HG02981 (cell line): ENCODE measurements at regions not wholly inside any gene's neighbourhood (a gene's known extent, or its start where the extent isn't known, plus 50 kb on each side); places are given as distances from the start of the nearest gene placed in this dataset.

Experiments
- ATAC-seq: cut with Tn5 transposase; IDR thresholded peaks from one replicate; pipeline ENCODE4 v1.9.1; 2021; ENCODE audit warnings: mild to moderate bottlenecking, moderate library complexity; ENCODE audit not compliant: unreplicated experiment

DNA sequence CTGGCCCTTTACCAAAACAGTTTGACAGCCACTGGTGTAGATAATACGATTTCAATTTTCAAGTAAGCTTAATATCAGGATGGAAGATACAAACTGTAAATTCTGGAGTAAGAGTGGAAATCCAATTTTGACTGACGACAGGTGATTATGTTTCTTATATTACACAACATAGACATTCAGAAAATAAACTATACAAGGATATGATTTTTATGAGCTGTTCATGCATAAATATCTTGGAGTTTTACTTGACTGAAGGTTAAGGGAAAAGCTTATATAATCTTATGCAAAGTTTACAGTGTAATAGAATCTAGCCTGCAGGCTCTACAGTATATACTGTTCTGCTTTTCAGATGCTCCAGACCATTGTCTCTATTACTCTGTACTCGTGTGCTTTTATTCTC, 1672.3 kb downstream of the ARAP2 start:
- no peak for ATAC-seq

DNA sequence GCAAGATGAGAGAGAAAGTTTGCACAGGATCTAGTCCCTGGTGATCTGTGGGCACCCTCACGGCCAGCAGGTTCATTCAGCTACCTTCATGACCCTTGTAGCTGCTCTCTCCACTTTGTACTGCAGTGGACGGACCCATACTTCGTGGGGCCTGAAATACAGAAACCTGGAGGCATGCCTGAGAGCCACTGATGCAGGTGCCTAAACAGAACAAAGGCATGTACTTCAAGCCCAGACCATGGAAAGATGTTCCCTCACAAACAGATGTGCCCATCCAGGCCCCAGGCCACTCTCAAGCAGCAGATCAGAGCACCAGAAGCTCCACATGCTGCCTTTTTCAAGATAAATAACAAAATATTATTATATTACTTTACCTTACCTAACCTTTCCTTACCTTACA, 1629.0 kb downstream of the ARAP2 start:
- no peak for ATAC-seq

DNA sequence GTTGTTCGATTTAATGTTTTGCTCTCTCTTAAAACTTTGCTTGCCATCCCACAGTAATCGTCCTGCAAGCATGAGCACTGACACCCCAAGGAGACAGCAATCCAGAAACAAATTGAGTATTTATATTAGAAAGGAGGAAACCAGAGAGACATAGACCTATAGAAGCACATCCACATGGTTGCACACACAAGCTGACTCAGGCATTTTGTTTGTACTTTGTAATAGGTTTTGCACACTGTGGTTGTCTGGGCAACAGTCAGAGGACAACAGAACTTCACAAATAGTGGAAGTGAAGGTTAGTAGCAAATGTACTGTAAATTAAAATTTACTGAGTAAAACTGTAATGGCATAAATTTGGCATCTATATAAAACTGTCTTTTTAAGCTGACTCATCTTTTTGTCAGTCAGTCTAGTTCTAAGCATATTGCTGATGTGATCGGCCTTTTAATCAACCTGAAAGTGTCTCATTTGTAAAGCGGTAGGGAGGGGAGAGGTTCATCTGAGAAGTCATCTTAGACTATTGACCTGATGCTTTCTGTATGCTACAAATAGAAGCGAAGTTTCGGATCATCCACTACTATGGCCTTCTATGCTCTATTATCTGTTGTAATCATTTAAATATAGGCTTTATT, 1624.7 kb downstream of the ARAP2 start:
- no peak for ATAC-seq

DNA sequence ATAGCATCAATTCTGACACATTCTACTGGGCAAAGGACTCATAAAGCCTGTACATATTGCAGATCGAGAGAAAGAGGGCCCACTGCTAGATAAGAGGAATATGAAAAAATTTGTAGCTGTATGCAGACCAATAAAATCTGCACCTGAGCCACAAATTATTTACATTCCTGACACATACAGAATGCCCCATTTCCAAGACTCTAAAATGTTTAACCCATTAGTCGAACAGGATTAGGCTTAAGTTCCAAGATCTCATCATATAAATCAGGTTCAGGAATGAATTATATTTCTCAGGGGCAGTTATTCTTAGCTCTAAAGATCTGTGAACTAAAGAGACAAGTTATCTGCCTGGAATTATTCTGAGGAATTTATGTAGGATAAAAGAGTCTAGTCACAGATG, 1615.8 kb downstream of the ARAP2 start:
- no peak for ATAC-seq

DNA sequence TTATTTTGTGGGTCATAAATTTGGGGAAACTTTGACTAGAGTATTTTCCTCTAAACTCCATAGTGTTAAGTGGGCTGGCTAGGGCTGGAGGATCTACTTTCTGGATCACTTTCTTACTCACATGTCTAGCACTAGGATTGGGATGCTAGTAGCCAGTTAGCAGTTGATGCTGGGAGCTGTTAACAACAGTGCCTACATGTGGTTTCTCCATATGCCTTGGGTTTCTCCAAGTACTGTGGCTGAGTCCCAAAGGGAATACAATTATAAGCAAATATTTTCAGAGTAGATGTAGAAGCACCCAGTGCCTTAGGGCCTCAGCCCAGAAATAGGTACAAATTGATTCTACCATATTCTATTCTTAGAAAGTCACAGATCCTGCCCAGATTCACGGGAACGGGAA, 1614.9 kb downstream of the ARAP2 start:
- ATAC-seq, result no peak

DNA sequence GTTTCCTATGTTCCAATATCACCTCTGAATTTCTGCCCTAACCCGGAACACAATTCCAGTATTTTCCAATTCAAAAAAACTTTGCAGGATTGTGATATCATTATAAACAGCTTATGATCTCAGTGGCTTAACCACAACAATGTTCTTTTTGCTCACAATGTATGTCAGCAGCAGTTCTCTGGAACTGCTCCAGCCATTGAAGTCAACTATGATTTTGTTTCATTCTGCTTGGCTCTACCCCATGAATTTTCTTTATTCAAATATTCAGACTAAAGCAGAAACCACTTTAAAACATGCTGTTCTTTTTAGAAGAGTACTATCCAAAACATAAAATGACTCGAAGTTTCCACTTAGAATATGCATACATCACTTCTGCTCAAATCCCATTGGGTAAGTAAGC, 1611.1 kb downstream of the ARAP2 start:
- ATAC-seq, result no peak

DNA sequence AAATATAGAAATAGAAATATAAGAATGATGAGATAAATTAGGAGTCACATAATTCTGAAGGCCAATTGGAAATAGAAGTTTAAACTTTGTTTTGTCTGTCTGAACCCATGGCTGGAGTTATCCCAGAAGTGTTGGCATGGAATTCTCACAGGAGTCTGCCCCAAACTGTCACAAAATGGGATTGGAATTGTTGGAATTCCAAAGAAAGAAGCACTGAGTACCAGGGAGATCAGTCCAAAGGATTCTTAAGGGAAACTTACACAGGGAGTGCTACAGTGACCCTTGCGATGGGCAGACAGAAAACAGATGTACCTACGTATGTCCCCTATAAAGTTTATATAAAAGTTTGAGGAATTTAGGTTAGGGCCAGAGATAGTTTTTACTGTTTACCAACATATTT, 1607.7 kb downstream of the ARAP2 start:
- no peak for ATAC-seq

DNA sequence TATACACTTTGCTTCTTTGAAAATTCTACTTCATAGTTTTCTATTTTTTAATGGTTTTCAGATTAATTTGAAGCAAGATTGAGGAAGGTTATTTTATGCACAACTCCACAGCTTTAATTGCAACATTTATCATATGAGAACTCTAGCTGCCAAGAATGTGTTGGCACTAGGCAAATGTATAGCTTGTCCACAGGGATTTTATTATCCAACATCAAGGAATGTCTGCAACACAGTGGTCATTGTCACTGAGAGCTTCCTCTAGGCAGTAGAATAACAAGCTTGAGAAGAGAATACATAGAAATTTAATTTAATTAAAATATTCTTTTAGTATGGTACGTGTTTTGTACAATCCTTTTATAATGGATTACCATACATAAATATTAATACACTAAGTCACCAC, 1600.8 kb downstream of the ARAP2 start:
- ATAC-seq, result no peak

DNA sequence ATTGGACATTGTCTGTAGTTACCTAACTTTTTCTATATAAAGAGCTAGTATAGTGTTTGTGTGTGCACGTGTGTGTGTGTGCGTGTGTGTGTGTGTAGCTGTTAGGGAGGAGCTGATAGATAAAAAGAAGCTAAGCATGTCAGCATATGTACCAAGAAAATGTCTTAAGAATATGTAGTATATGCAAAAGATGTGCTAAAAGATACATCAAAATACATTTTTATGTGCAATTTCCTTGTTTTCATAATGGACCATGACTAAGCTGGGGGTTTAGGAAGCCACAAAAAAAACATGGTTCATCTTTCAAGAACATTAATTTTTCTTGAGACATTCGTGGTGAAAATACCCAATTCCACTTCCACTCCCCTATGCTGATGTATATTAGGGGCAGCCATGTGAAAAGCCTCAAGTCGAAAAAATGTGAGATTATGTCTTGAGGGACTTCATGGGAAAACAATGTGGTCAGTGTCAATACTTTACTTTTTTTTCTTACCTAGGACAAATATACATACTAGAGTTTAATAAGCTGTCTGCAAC, 1599.7 kb downstream of the ARAP2 start:
- no peak for ATAC-seq

DNA sequence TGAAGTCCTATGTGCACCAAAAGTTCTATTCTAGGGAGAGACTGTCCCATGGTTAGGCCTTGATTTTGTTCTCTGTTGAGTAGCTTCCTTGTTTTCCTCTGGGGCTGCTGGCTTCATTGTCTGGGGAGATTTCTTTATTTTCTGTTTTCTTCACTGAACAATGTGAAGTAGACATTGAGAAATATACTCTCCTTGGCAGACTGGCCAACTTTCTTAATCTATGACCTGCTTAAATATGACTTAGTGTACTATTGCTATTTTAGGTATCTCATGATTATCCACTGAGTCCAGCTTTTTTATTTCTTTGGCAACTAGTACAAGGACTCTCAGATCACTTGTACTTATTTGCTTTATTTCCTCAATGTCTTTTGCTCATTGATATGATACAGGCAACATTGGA, 1594.6 kb downstream of the ARAP2 start:
- no peak for ATAC-seq

DNA sequence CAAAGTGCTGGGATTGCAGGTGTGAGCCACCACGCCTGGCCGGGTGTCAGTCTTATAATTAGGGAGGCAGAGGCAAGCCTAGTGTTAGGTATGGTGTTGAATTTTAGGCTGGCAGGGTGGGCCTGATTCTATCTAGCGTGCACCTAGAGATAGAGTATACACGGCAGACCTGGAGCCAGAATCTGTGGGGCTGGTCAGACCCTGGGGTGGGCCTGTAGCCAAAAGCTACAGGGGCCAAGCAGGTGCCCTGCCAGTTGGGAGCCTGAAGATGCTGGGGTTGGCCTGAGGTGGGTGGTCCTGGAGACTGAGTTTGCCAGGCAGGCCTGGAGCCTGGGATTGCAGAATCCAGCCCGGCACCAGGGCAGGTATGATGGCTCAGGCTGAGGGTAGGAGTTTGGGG, 1580.3 kb downstream of the ARAP2 start:
- no peak for ATAC-seq

DNA sequence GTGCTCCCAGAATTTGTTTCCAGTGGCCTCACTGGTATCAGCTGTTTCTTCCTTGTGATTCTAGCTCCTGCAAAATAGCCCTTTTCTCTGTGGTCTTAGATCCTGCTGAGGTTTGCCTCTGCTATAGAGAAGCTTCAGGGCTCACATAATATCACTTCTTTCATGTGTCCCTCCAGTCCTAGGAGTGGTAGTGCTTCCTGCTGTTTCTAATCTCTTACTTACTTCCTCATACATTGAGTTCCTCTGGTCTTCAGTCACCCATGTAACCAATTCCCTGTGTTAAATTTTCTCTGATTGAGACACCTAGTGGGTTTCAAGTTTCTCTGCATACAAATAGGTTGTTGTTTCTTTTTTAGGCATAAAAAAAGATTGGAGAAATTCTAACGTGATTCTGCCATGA, 1567.9 kb downstream of the ARAP2 start:
- ATAC-seq, result no peak

DNA sequence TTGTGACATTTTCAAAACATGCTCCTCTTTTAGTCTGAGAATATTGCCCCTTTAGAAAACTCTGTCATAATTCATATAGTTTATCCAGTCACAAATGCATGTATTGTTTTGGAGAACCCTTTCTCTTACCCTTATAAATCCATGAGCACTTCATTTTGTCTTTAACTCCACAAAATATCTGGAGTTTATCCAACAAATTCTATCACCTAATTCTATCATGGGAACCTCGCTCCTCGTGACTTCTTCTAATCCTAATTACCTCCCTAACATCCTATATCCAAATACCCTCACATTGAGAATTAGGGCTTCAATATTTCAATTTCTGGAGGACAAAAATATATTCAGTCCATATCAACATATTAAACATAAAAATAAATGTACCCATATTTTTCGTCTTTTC, 1565.9 kb downstream of the ARAP2 start:
- no peak for ATAC-seq

DNA sequence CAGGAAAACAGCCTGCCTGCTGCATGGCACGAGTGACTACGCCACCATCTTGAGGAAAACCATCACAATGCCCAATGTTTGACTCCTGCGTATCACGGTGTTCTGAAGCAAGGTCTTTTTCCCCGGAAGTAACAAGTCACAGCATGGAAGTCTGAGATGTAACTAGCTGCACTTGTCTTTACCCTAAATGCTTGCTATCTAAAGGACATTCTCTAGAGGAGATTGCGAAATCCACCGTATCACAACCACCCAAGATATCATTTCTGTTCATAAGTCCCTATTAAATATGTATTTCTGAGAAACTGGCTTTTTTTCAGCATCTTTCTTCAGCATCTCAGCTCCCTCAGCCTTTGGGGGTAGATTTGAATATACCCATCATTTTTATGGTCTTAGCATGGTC, 1565.1 kb downstream of the ARAP2 start:
- no peak for ATAC-seq

DNA sequence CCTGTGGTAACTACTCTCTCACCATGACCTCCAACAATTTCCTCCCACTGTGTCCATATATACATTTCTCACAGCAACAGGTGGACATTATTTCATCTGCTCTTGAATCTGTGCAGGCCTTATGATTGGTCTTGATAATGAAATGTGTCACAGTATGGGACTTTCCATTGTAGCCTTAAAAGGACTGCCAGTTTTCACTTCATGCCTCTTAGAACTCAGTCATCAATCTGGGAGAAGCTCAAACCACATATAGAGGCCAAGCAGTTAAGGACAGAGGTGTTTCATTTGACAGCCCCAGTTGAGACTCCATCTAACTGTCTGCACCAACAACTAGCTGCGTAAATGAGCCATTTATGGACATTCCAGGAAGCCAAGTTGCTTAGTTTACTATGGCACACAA, 1534.8 kb downstream of the ARAP2 start:
- ATAC-seq, result no peak

DNA sequence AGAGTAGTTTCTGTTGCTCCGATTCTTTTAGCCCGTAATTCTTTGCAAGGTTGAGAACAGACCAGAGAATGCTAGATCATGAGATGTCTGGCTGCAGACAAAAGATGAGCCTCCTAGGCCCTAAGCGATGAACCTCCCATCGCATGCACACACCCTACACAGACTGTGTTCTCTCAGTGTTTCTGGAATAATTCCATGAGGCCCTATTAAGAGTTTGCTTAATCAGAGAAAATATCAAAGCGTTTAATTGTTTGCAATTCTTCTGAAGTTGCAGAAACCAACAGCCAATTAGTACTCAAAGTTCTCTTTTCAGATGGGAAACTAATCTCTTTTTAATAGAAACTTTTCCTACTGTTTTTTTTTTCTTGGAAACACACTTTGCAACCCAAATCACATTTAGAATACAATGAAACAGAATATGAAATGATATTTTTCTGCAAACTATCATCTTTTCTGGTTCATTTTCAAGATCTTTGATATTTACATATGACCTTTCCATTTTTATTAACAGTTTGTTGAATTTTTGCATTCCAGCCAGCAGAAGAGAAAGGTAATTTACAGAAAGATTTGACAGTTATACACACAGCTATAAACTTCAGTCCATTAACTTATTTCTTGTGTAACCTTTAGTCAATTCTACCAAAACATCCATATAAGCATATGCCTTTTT, 1525.6 kb downstream of the ARAP2 start:
- ATAC-seq, result no peak

DNA sequence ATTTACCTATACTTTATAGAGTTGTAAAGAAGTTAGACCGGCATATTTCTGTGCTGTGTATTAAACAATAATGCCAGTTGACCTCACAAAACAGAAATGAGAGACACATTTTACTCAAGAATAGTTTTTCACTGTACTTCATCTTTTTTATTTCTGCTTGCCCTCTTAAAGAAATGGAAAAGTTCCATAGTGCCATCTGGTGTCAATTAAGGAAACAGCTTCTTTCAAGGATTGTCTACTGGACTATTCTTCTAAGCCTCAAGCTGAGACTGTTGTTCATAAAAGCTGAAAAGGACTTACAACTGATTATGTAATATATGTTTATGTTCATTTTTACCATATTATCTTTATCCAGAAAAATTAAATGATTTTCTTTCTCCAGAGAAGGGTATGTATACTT, 1523.7 kb downstream of the ARAP2 start:
- no peak for ATAC-seq

DNA sequence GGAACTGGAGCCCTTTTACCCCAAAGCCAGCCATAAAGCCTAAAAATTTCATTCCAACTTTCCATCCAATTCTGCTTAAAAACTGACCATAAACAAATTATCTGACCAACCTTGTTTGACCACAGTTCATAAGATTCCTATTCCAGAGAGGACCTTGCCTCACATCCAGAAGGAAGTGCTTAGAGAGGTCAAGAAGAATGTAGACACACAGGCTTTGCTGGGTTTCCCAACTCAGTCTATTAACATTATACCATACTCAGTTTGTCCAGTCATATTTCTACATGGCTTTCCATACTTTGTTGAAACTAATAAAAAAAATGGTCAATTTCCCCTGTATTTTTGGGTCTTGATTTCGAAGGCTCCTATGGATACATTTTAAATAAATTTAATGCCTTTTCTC, 1522.5 kb downstream of the ARAP2 start:
- ATAC-seq, result no peak

DNA sequence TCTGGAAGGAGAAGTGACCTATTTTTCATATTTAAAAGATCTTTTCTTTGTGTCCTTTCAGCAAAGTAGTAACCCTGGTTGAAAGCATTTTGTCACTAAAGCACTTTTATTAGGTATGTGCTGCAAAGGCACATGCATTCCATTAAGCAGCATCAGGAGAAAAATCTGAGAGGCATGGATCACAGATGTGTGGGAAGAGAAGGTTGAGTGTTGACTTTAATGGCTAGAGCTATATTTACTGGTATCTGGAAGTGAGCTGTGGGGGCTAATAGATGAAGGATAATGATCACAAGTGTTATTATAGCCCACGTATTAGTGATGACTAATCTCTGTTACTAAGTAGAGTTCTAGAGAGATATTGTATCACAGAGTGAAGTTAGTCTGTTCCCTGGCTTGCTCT, 1520.7 kb downstream of the ARAP2 start:
- ATAC-seq, result no peak

DNA sequence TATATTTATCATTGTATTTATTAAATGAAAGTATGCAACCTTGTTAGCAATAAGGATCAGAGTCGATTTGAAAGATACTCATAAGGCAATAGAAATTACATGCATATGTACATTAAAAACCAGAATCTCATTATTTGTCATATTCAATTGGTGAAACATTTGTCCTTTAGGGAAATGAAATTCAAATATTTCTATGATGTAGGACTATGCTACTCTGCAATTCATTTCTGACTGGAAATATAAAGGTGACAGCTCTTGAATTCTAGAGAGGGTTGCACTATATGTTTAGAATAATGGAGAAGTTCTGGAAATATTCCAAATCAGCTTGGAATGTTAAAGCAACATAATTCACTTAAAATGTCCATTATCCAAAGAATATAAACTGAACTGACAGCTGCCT, 1519.8 kb downstream of the ARAP2 start:
- no peak for ATAC-seq

DNA sequence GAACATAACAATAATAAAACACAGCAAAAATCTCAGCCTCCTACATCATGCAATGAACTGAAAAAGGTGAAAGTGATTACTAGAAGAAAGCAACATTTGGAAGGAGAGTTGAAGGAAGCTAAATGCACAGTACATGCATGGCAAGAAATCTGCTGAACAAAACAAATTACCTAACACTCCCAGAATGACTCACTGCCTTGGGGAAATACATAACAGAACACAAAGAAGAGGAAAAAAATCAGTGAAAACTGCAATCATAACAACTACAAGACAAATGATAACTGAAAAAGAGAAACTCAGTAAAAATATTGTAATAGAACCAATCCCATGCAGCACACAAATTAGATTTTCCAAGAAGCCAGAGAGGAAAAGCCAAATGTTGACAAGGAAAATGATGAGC, 1513.2 kb downstream of the ARAP2 start:
- ATAC-seq, result no peak

DNA sequence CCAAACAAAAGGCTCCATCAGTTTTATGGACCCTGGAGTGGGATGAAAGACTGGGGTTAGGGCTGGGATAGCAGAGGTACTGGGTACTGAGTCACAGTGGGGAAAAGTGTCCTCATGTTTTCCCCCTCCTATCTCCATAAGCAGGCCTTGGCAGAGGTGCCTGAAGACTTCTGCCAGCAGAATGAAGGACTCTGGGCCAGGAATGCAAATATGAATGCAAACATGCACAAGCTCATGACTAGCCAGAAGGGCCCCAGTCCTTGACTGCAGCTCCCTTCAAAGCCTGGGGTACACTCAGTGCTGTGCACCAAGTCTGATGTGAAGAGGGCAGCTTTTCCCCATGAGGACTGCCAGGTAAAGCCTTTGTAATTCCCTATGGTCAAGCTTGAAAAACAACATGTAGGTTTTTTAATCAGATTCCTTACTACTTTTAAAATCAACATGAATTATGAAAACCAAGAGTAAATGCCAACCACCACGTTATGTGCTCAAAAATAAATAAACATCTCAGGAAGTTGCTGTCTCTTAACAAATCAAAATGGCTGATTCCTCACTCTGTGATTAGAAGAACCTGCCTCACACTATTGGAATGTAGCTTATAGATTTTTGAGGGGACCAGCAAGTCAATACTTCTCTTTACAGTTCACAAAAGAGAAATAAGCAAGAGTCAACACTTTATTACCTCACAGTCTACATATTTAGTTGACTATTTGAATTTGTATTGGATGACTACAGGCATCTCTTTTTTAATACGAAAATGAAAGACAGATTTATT, 1512.0 kb downstream of the ARAP2 start:
- ATAC-seq, result no peak
